ENCODE measurements at regions not wholly inside any gene's neighbourhood (a gene's known extent, or its start where the extent isn't known, plus 50 kb on each side); places are given as distances from the start of the nearest gene placed in this dataset.

GRCh38 chr6:81130061-81130460 is 622.4 kb downstream of the TENT5A start:
- intact Hi-C loops (cut with DNase I; ENCODE audit: low total_unique reads): no loop called here
- WGBS, 2 donors: 58 to 64% methylated on average over 2 of the region's 2 CpGs
- no peaks in the 10 kb centered on the region for H3K9me3 ChIP-seq
- no peaks in the 10 kb centered on the region for H3K4me1 ChIP-seq
- DNase-seq: no peak
- H3K36me3 ChIP-seq (ENCODE audit: low read depth, missing control alignments): no peaks in the 10 kb centered on the region
- H3K4me3 ChIP-seq: no peak overlapping the region
- H3K27me3 ChIP-seq: no peaks in the 10 kb centered on the region
- H3K27ac ChIP-seq: no peak overlapping the region
- TF ChIP-seq CTCF (IDR thresholded peaks at IDR 0.05) (no peak), POLR2A (IDR thresholded peaks at IDR 0.05) (no peak)

- no peaks in the 10 kb centered on the region for H3K36me3 ChIP-seq (ENCODE audit: low read depth, missing control alignments)
- H3K27ac ChIP-seq: no peak overlapping the region
- H3K9me3 ChIP-seq: no peaks in the 10 kb centered on the region
- H3K4me1 ChIP-seq: no peaks in the 10 kb centered on the region
- intact Hi-C loops (cut with DNase I; ENCODE audit: low total_unique reads): no loop called here
- WGBS, 2 donors: 78 to 80% methylated on average over 1 of the region's 1 CpG
- no peak overlapping the region for H3K4me3 ChIP-seq
- no peak for TF ChIP-seq POLR2A (IDR thresholded peaks at IDR 0.05)
- no peak for TF ChIP-seq CTCF (IDR thresholded peaks at IDR 0.05)
- DNase-seq: no peak
- no peaks in the 10 kb centered on the region for H3K27me3 ChIP-seq
Measured at GRCh38 chr6:81128671-81129070, 623.8 kb downstream of the TENT5A start.

GRCh38 chr6:81126150-81126549 is 626.3 kb downstream of the TENT5A start:
- H3K36me3 ChIP-seq (ENCODE audit: low read depth, missing control alignments): no peaks in the 10 kb centered on the region
- no peaks in the 10 kb centered on the region for H3K9me3 ChIP-seq
- H3K27ac ChIP-seq: no peak overlapping the region
- no peaks in the 10 kb centered on the region for H3K4me1 ChIP-seq
- intact Hi-C loops (cut with DNase I; ENCODE audit: low total_unique reads): no loop called here
- TF ChIP-seq POLR2A (IDR thresholded peaks at IDR 0.05): no peak
- no peak for TF ChIP-seq CTCF (IDR thresholded peaks at IDR 0.05)
- H3K4me3 ChIP-seq: no peak overlapping the region
- no peak for DNase-seq
- 63 to 69% methylated on average over 2 of the region's 2 CpGs for WGBS, 2 donors
- no peaks in the 10 kb centered on the region for H3K27me3 ChIP-seq

GRCh38 chr6:81120280-81120679 is 632.2 kb downstream of the TENT5A start:
- WGBS, 2 donors: 88 to 100% methylated on average over 3 of the region's 3 CpGs
- no peak overlapping the region for H3K27ac ChIP-seq

More at GRCh38 chr6:81120280-81120679, 632.2 kb downstream of the TENT5A start:
- no peaks in the 10 kb centered on the region for H3K27me3 ChIP-seq
- no peak overlapping the region for H3K4me3 ChIP-seq
- H3K4me1 ChIP-seq: no peaks in the 10 kb centered on the region
- no peaks in the 10 kb centered on the region for H3K36me3 ChIP-seq (ENCODE audit: low read depth, missing control alignments)
- TF ChIP-seq CTCF (IDR thresholded peaks at IDR 0.05): no peak
- TF ChIP-seq POLR2A (IDR thresholded peaks at IDR 0.05): no peak
- H3K9me3 ChIP-seq: no peaks in the 10 kb centered on the region
- intact Hi-C loops (cut with DNase I; ENCODE audit: low total_unique reads): no loop called here
- no peak for DNase-seq

Measured in testis (tissue), 2 donors.